K562 (cell line): ENCODE measurements at regions not wholly inside any gene's neighbourhood (a gene's known extent, or its start where the extent isn't known, plus 50 kb on each side); places are given as distances from the start of the nearest gene placed in this dataset.

Experiments
- ATAC-seq: fragments of 200-7000 bp; cut with Tn5 transposase; 3 replicates; pipeline ENCODE4 v1.9.1; 2020; ENCODE audit warnings: moderate library complexity
- BruUV-seq: library from RNA; stranded (reverse); fragments of 400-500 nt; replicated peaks from 2 replicates; lab custom pipeline; 2021; lab: Mats Ljungman, UMichigan
- CTCF ChIA-PET: fragments of 300-600 bp; formaldehyde crosslinking; extraction: SDS; loops from one replicate; lab custom pipeline; 2021; ENCODE audit warnings: low intra/inter-chr PET ratio; lab: Yijun Ruan, JAX
- POLR2A ChIA-PET: fragments of 300-600, 350-650 bp; sonication (Branson Sonifier 250); formaldehyde crosslinking; extraction: SDS; loops from one replicate; lab custom pipeline; 2021; ENCODE audit warnings: antibody characterized with exemption, inconsistent platforms; lab: Yijun Ruan, JAX
- DNase-seq, 4 experiments: peaks; one replicate each; pipeline versions ENCODE4 v3.0.0 to v3.0.0-alpha.2; 2011 to 2018; ENCODE audit warnings: low spot score in 3 of 4, mixed read lengths in 3 of 4; ENCODE audit errors: extremely low read depth in 1 of 4
- FAIRE-seq: peaks from 2 replicates; lab custom pipeline; 2011; peaks lifted over from hg19 to GRCh38; lab: Jason Lieb, UNC
- H2AFZ ChIP-seq: 2 replicates; pipeline ENCODE4 v1.6.0; 2011; ENCODE audit warnings: low read depth, low read length, control low read depth, inconsistent platforms
- H3K27ac ChIP-seq: fragments of 200-600 bp; 3 replicates; pipeline ENCODE4 v1.8.0; 2011; ENCODE audit warnings: low read depth, mild to moderate bottlenecking, control low read depth, inconsistent platforms, low read length, moderate library complexity, mixed read lengths; ENCODE audit errors: extremely low read depth
- H3K27me3 ChIP-seq, 2 experiments: fragments of 300-600 bp in 1 of 2; 2 replicates in 1 of 2; 3 replicates in 1 of 2; pipeline versions ENCODE4 v1.6.0 to v1.8.0; 2011; ENCODE audit warnings: inconsistent platforms in 2 of 2, low read length in 2 of 2, mild to moderate bottlenecking in 1 of 2, mixed read lengths in 1 of 2, moderate library complexity in 1 of 2; ENCODE audit not compliant: control insufficient read depth in 2 of 2, insufficient read depth in 2 of 2
- H3K36me3 ChIP-seq: fragments of 300-600 bp; 3 replicates; pipeline ENCODE4 v1.8.0; 2011; ENCODE audit warnings: mild to moderate bottlenecking, low read length, inconsistent platforms; ENCODE audit not compliant: control insufficient read depth, insufficient read depth
- H3K4me1 ChIP-seq, 2 experiments: fragments of 200-600 bp in 1 of 2; replicated peaks in 1 of 2; 2 replicates in 1 of 2; 3 replicates in 1 of 2; pipeline versions ENCODE4 v1.5.1 to v1.8.0; 2011; ENCODE audit warnings: inconsistent platforms in 2 of 2, low read length in 2 of 2, mild to moderate bottlenecking in 1 of 2, mixed read lengths in 1 of 2, moderate library complexity in 1 of 2; ENCODE audit not compliant: control insufficient read depth in 2 of 2, insufficient read depth in 2 of 2
- H3K4me2 ChIP-seq: 2 replicates; pipeline ENCODE4 v1.6.1; 2011; ENCODE audit warnings: low read length, control low read depth, inconsistent platforms, mixed read lengths; ENCODE audit not compliant: insufficient read depth
- H3K4me3 ChIP-seq: fragments of 200-600 bp; sonication (generic), shearing (Covaris generic); 2 replicates; pipeline ENCODE4 v1.5.1; 2016; ENCODE audit warnings: control low read depth, inconsistent platforms
- H3K79me2 ChIP-seq: fragments of 200-600 bp; 3 replicates; pipeline ENCODE4 v1.8.0; 2011; ENCODE audit warnings: low read length, inconsistent platforms; ENCODE audit not compliant: control insufficient read depth, insufficient read depth
- H3K9ac ChIP-seq, 2 experiments: 2 replicates each; pipeline versions ENCODE4 v1.6.0 to v1.6.1; 2011; ENCODE audit warnings: low read depth in 2 of 2, low read length in 2 of 2, control low read depth in 1 of 2, inconsistent platforms in 1 of 2, mild to moderate bottlenecking in 1 of 2, mixed read lengths in 1 of 2; ENCODE audit not compliant: insufficient read depth in 1 of 2
- H3K9me1 ChIP-seq: one replicate; pipeline ENCODE4 v1.6.0; 2011; ENCODE audit warnings: inconsistent platforms, mild to moderate bottlenecking, low read length, moderate library complexity; ENCODE audit not compliant: control insufficient read depth, insufficient read depth
- H3K9me3 ChIP-seq: replicated peaks from 2 replicates; pipeline ENCODE4 v1.5.1; 2011; ENCODE audit warnings: low read depth, low read length, inconsistent platforms; ENCODE audit not compliant: control insufficient read depth, insufficient read depth
- H4K20me1 ChIP-seq: replicated peaks from 2 replicates; pipeline ENCODE4 v1.6.1; 2011; ENCODE audit warnings: low read length, inconsistent platforms, mixed read lengths; ENCODE audit not compliant: control insufficient read depth, insufficient read depth
- CHAMP1 ChIP-seq: fragments of 450-650 bp; IDR thresholded peaks from 2 replicates; pipeline ENCODE4 v1.6.1; 2016; ENCODE audit warnings: mild to moderate bottlenecking
- ZFPM2 ChIP-seq: fragments of 250-450 bp; sonication (Bioruptor Pico); IDR thresholded peaks from 2 replicates; pipeline ENCODE4 v1.5.1; 2022; ENCODE audit warnings: mild to moderate bottlenecking
- ZNF77 ChIP-seq: fragments of 250-450 bp; sonication (Bioruptor Pico); IDR thresholded peaks from 2 replicates; pipeline ENCODE4 v1.5.0; 2020
- WGBS: fragments of 100-300 bp; shearing (Covaris generic); methylation state at CpG from one replicate; pipeline ENCODE4 v1.1.6; 2016; ENCODE audit warnings: low coverage, mixed read lengths; ENCODE audit not compliant: insufficient coverage; ENCODE audit errors: missing lambda C conversion rate; 5-methylcytosine and 5-hydroxymethylcytosine counted together
- in situ Hi-C: fragments of 300-500 bp; cut with MboI; formaldehyde crosslinking; loops from 4 replicates; pipeline ENCODE4 v1.15.0; 2018; ENCODE audit warnings: inconsistent platforms, mixed read lengths
- intact Hi-C: fragments of 100-400 bp; cut with micrococcal nuclease; formaldehyde crosslinking; loops from 2 replicates; pipeline ENCODE4 v1.14.2; 2022

GRCh38 chr9:102767076-102767475 is 228.1 kb upstream of the CYLC2 start:
- H3K9me3 ChIP-seq = no peaks in the 10 kb centered on the region; the same call in 1 of the 2 replicates
- TF ChIP-seq ZNF77 (CRISPR knock-in tag) = no peak
- TF ChIP-seq, all 486 proteins: peak for 0
- Histone ChIP-seq H3K9ac (no peak overlapping the region), H3K27ac (no peak overlapping the region), H3K4me1 (no peaks in the 10 kb centered on the region), H3K36me3 (no peaks in the 10 kb centered on the region), H3K79me2 (no peaks in the 10 kb centered on the region), H4K20me1 (no peaks in the 10 kb centered on the region), H3K4me2 (no peak overlapping the region), H2AFZ (no peak overlapping the region), H3K4me3 (no peak overlapping the region), H3K9me1 (no peaks in the 10 kb centered on the region), H3K27me3 (no peaks in the 10 kb centered on the region)
- ATAC-seq (no peak), DNase-seq (no peak), FAIRE-seq (no peak)
- WGBS = 2% methylated on average over 4 of the region's 4 CpGs
- CTCF ChIA-PET = no interaction called here
- POLR2A ChIA-PET = no interaction called here
- in situ Hi-C loops (no loop called here), intact Hi-C loops (no loop called here)
- no TSS peak for BruUV-seq

- H2AFZ ChIP-seq = no peak overlapping the region
- H3K36me3 ChIP-seq = no peaks in the 10 kb centered on the region
- FAIRE-seq (no peak), ATAC-seq (no peak), DNase-seq (no peak)
- ChIA-PET POLR2A (no interaction called here), CTCF (no interaction called here)
- intact Hi-C loops = no loop called here
- no TSS peak for BruUV-seq
- no peak overlapping the region for H3K27ac ChIP-seq
- H3K79me2 ChIP-seq = no peaks in the 10 kb centered on the region
- H3K27me3 ChIP-seq = no peaks in the 10 kb centered on the region
- no peaks in the 10 kb centered on the region for H3K4me1 ChIP-seq
- TF ChIP-seq CHAMP1 (no peak), ZFPM2 (CRISPR knock-in tag) (no peak)
- no peaks in the 10 kb centered on the region for H3K9me1 ChIP-seq
- in situ Hi-C loops = no loop called here
- 0% methylated on average over 1 of the region's 1 CpG for WGBS
- H3K9me3 ChIP-seq = no peaks in the 10 kb centered on the region
- no peak overlapping the region for H3K9ac ChIP-seq
- no peak overlapping the region for H3K4me2 ChIP-seq
- no peaks in the 10 kb centered on the region for H4K20me1 ChIP-seq
- no peak overlapping the region for H3K4me3 ChIP-seq
These were observed 254.6 kb upstream of the CYLC2 start for GRCh38 chr9:102740578-102740977.
